Right atrium auricular region (tissue), 2 donors: ENCODE measurements at regions not wholly inside any gene's neighbourhood (a gene's known extent, or its start where the extent isn't known, plus 50 kb on each side); places are given as distances from the start of the nearest gene placed in this dataset.

ENCODE experiments used
- DNase-seq: peaks from one replicate; pipeline ENCODE4 v3.0.0-alpha.2; 2019; ENCODE audit warnings: low spot score
- H3K27ac ChIP-seq, 2 donors: fragments of 200-600 bp; sonication (generic); 1 replicate in 1 of 2; 2 replicates in 1 of 2; pipeline ENCODE4 v1.5.1; 2016 to 2019
- H3K27me3 ChIP-seq, 2 donors: fragments of 200-600 bp; sonication (generic); one replicate each; pipeline versions ENCODE4 v1.5.1 to v1.6.0; 2017 to 2019
- H3K36me3 ChIP-seq: fragments of 200-600 bp; sonication (generic); one replicate; pipeline ENCODE4 v1.5.1; 2016
- H3K4me1 ChIP-seq, 2 donors: fragments of 200-600 bp; sonication (generic); one replicate each; pipeline versions ENCODE4 v1.5.1 to v1.6.0; 2017 to 2019
- H3K4me3 ChIP-seq, 2 donors: fragments of 200-600 bp; sonication (generic); 1 replicate in 1 of 2; 2 replicates in 1 of 2; pipeline ENCODE4 v1.5.1; 2017 to 2019; ENCODE audit warnings: mild to moderate bottlenecking in 1 of 2, moderate library complexity in 1 of 2
- H3K9me3 ChIP-seq, 2 donors: fragments of 200-600 bp; sonication (generic); one replicate each; pipeline ENCODE4 v1.5.1; 2019
- CTCF ChIP-seq, 2 donors: fragments of 200-600 bp; sonication (generic); IDR thresholded peaks; one replicate each; pipeline ENCODE4 v1.5.1; 2019; ENCODE audit warnings: antibody characterized with exemption in 2 of 2

GRCh38 chr2:172658945-172659344, 76.7 kb upstream of the RAPGEF4 start:
- H3K27me3 ChIP-seq: no peaks in the 10 kb centered on the region
- TF ChIP-seq CTCF (IDR thresholded peaks at IDR 0.05): no peak
- H3K4me3 ChIP-seq: no peak overlapping the region
- peaks cover 0 to 13% of the 10 kb centered on the region in 2 donors for H3K9me3 ChIP-seq
- H3K4me1 ChIP-seq: no peaks in the 10 kb centered on the region
- no peak for DNase-seq
- H3K36me3 ChIP-seq: no peaks in the 10 kb centered on the region
- H3K27ac ChIP-seq: no peak overlapping the region

- TF ChIP-seq CTCF (IDR thresholded peaks at IDR 0.05): no peak
- H3K9me3 ChIP-seq: peaks cover 0 to 13% of the 10 kb centered on the region in 2 donors
- H3K4me3 ChIP-seq: no peak overlapping the region
- no peak overlapping the region for H3K27ac ChIP-seq
- no peaks in the 10 kb centered on the region for H3K4me1 ChIP-seq
- no peak for DNase-seq
- H3K36me3 ChIP-seq: no peaks in the 10 kb centered on the region
- H3K27me3 ChIP-seq: no peaks in the 10 kb centered on the region
These were observed 73.5 kb upstream of the RAPGEF4 start for GRCh38 chr2:172662099-172662498.

- H3K4me1 ChIP-seq: no peaks in the 10 kb centered on the region
- TF ChIP-seq CTCF (IDR thresholded peaks at IDR 0.05): no peak
- H3K27me3 ChIP-seq: no peaks in the 10 kb centered on the region
- H3K9me3 ChIP-seq: no peaks in the 10 kb centered on the region
- no peak overlapping the region for H3K4me3 ChIP-seq
- no peak for DNase-seq
- no peak overlapping the region for H3K27ac ChIP-seq
- no peaks in the 10 kb centered on the region for H3K36me3 ChIP-seq
These were observed 70.9 kb upstream of the RAPGEF4 start for GRCh38 chr2:172664766-172665165.

GRCh38 chr2:172667581-172668325, 67.9 kb upstream of the RAPGEF4 start:
- no peak for TF ChIP-seq CTCF (IDR thresholded peaks at IDR 0.05)
- no peak overlapping the region for H3K4me3 ChIP-seq
- DNase-seq: no peak
- no peaks in the 10 kb centered on the region for H3K27me3 ChIP-seq
- H3K36me3 ChIP-seq: no peaks in the 10 kb centered on the region
- H3K9me3 ChIP-seq: no peaks in the 10 kb centered on the region
- H3K27ac ChIP-seq: no peak overlapping the region
- no peaks in the 10 kb centered on the region for H3K4me1 ChIP-seq

GRCh38 chr2:172671501-172671900, 64.1 kb upstream of the RAPGEF4 start:
- Histone ChIP-seq H3K36me3 (no peaks in the 10 kb centered on the region), H3K27ac (no peak overlapping the region), H3K4me3 (no peak overlapping the region), H3K4me1 (no peaks in the 10 kb centered on the region), H3K27me3 (no peaks in the 10 kb centered on the region), H3K9me3 (peaks cover 0 to 11% of the 10 kb centered on the region in 2 donors)
- DNase-seq: no peak
- TF ChIP-seq CTCF (IDR thresholded peaks at IDR 0.05): no peak

GRCh38 chr2:172672114-172672513, 63.5 kb upstream of the RAPGEF4 start:
- no peak for DNase-seq
- no peak overlapping the region for H3K4me3 ChIP-seq
- H3K9me3 ChIP-seq: peaks cover 0 to 11% of the 10 kb centered on the region in 2 donors
- no peak overlapping the region for H3K27ac ChIP-seq
- H3K36me3 ChIP-seq: no peaks in the 10 kb centered on the region
- H3K4me1 ChIP-seq: no peaks in the 10 kb centered on the region
- no peak for TF ChIP-seq CTCF (IDR thresholded peaks at IDR 0.05)
- no peaks in the 10 kb centered on the region for H3K27me3 ChIP-seq
